ENCODE measurements at regions not wholly inside any gene's neighbourhood (a gene's known extent, or its start where the extent isn't known, plus 50 kb on each side); places are given as distances from the start of the nearest gene placed in this dataset.

DNA sequence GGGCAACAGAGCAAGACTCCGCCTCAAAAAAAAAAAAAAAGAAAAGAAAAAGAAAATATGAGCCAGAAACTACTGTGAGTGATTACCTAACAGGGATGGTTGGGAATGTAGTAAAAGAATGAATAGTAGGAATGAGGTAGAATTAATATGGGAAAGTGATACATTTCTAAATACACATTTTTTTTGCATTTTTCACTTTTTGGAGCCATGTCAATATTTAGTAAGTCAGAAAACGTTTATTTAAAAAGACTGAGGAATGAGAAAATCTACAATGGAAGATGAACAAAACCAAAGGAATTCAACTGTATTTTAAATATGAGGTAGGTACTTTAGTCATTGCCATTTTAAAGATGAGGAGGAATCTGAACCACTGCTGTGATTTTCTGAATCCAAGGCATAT, 817.2 kb upstream of the CADM2 start:
- TF ChIP-seq POLR2A (IDR thresholded peaks at IDR 0.05): no peak
- no peak for TF ChIP-seq POLR2AphosphoS5 (IDR thresholded peaks at IDR 0.05)
- TF ChIP-seq EP300 (IDR thresholded peaks at IDR 0.05): no peak
- TF ChIP-seq, protein P1, sequence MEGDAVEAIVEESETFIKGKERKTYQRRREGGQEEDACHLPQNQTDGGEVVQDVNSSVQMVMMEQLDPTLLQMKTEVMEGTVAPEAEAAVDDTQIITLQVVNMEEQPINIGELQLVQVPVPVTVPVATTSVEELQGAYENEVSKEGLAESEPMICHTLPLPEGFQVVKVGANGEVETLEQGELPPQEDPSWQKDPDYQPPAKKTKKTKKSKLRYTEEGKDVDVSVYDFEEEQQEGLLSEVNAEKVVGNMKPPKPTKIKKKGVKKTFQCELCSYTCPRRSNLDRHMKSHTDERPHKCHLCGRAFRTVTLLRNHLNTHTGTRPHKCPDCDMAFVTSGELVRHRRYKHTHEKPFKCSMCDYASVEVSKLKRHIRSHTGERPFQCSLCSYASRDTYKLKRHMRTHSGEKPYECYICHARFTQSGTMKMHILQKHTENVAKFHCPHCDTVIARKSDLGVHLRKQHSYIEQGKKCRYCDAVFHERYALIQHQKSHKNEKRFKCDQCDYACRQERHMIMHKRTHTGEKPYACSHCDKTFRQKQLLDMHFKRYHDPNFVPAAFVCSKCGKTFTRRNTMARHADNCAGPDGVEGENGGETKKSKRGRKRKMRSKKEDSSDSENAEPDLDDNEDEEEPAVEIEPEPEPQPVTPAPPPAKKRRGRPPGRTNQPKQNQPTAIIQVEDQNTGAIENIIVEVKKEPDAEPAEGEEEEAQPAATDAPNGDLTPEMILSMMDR (IDR thresholded peaks at IDR 0.05): no peak
- Histone ChIP-seq H3K36me3 (no peaks in the 10 kb centered on the region), H3K9me3 (no peaks in the 10 kb centered on the region), H3K27ac (no peak overlapping the region), H3K4me1 (no peaks in the 10 kb centered on the region), H3K27me3 (no peaks in the 10 kb centered on the region), H3K4me3 (no peak overlapping the region)
- ATAC-seq: no peak
- 20 to 58% methylated on average over 1 to 2 of the region's 2 CpGs for WGBS, 2 donors (ENCODE audit: low coverage in 1 of 2)

DNA sequence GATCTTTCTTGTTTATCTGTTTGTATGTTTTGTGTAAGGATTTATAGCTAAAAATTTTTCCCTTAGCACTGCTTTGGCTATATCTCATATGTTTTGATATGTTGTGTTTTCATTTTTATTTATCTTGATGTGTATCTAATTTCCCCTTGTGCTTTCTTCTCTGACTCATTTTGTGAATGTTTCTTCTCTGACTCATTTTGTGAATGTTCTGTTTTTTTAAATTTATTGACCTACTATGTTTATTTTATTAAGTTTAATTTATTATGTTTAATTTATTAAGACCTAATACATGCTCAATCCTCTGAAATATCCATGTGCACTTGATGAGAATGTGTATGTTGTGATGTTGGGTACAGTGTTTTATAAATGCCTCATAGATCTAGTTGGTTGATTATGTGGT, 793.5 kb upstream of the CADM2 start:
- H3K4me1 ChIP-seq: no peaks in the 10 kb centered on the region
- TF ChIP-seq, protein P1 (IDR thresholded peaks at IDR 0.05): no peak
- TF ChIP-seq POLR2A (IDR thresholded peaks at IDR 0.05) (no peak), EP300 (IDR thresholded peaks at IDR 0.05) (no peak), POLR2AphosphoS5 (IDR thresholded peaks at IDR 0.05) (no peak)
- H3K4me3 ChIP-seq: no peak overlapping the region
- H3K9me3 ChIP-seq: no peaks in the 10 kb centered on the region
- no peak overlapping the region for H3K27ac ChIP-seq
- no peaks in the 10 kb centered on the region for H3K27me3 ChIP-seq
- ATAC-seq: no peak
- H3K36me3 ChIP-seq: no peaks in the 10 kb centered on the region

DNA sequence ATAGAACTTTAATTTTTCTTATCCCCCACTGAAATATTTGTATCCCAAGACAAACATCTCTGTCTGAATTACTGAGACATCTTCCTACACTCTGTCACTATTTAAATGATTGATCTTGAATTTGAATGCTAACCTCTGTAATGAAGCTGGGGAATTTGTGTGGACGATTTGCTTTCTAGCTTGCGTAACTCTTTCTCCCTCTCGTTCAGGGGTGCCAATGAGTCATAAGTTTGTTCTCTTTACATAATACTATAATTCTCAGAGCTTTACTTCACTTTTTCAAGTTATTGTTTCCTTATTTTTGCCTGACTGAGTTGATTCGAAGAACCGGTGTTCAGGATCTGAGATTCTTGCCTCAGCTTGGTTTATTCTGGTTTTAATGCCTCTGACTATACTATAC, 783.3 kb upstream of the CADM2 start:
- H3K27me3 ChIP-seq: no peaks in the 10 kb centered on the region
- no peak for TF ChIP-seq POLR2A (IDR thresholded peaks at IDR 0.05)
- no peak for TF ChIP-seq POLR2AphosphoS5 (IDR thresholded peaks at IDR 0.05)
- TF ChIP-seq, protein P1 (IDR thresholded peaks at IDR 0.05): no peak
- TF ChIP-seq EP300 (IDR thresholded peaks at IDR 0.05): no peak
- no peak for ATAC-seq
- no peaks in the 10 kb centered on the region for H3K36me3 ChIP-seq
- H3K27ac ChIP-seq: no peak overlapping the region
- H3K4me1 ChIP-seq: no peaks in the 10 kb centered on the region
- H3K4me3 ChIP-seq: no peak overlapping the region
- WGBS, 2 donors (ENCODE audit: low coverage in 1 of 2): 84% methylated on average over 5 of the region's 5 CpGs
- H3K9me3 ChIP-seq: peaks cover 0 to 16% (median 0%) of the 10 kb centered on the region in 3 donors

DNA sequence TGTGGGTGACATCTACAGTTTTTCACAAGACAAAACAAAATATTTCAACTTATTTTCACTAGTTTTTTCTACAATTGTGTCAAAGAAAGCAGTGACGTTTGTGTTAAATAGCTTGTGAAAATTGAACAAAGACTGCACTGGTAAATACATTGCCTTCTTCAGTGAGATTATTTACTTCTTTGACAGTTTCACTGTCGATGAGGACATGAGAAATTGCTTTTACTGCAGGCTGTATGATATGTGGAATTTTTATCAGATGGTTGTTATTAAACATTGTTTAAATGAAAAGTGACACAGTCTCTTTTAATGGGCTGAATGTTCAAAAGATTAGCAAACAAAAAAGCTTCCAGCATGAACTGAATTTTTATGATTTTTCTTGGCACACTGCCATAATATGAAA, 773.9 kb upstream of the CADM2 start:
- no peak overlapping the region for H3K27ac ChIP-seq
- no peaks in the 10 kb centered on the region for H3K4me1 ChIP-seq
- WGBS, 2 donors (ENCODE audit: low coverage in 1 of 2): 0 to 14% methylated on average over 2 of the region's 2 CpGs
- H3K9me3 ChIP-seq: no peaks in the 10 kb centered on the region
- no peaks in the 10 kb centered on the region for H3K27me3 ChIP-seq
- TF ChIP-seq, protein P1 (IDR thresholded peaks at IDR 0.05): no peak
- TF ChIP-seq POLR2A (IDR thresholded peaks at IDR 0.05) (no peak), POLR2AphosphoS5 (IDR thresholded peaks at IDR 0.05) (no peak), EP300 (IDR thresholded peaks at IDR 0.05) (no peak)
- no peak for ATAC-seq
- no peak overlapping the region for H3K4me3 ChIP-seq
- H3K36me3 ChIP-seq: no peaks in the 10 kb centered on the region

DNA sequence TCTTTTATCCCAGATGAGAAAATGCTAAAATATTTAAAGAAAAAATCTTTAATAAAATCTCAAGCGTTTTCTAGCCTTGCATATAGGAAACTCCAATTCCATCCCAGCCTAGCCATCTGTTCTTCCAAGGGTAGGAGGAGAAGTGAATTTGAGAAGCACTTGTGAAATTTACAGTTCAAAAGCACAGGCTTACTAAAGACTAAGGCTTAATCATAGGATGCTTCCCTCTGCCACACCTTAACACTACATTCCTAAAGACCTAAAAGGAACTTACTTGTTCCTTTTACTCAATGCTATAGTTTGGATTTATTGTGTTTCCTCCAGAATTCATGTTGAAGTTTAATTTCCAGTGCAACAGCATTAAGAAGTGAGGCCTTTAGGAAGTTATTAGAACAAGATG, 764.8 kb upstream of the CADM2 start:
- H3K27ac ChIP-seq: no peak overlapping the region
- no peak for TF ChIP-seq POLR2AphosphoS5 (IDR thresholded peaks at IDR 0.05)
- no peak for TF ChIP-seq POLR2A (IDR thresholded peaks at IDR 0.05)
- TF ChIP-seq EP300 (IDR thresholded peaks at IDR 0.05): no peak
- TF ChIP-seq, protein P1 (IDR thresholded peaks at IDR 0.05): no peak
- no peak for ATAC-seq
- H3K27me3 ChIP-seq: no peaks in the 10 kb centered on the region
- H3K4me1 ChIP-seq: no peaks in the 10 kb centered on the region
- 58 to 83% methylated on average over 1 of the region's 1 CpG for WGBS, 2 donors (ENCODE audit: low coverage in 1 of 2)
- no peaks in the 10 kb centered on the region for H3K36me3 ChIP-seq
- H3K9me3 ChIP-seq: peaks cover 0 to 21% (median 0%) of the 10 kb centered on the region in 3 donors
- H3K4me3 ChIP-seq: no peak overlapping the region
